ENCODE measurements at regions not wholly inside any gene's neighbourhood (a gene's known extent, or its start where the extent isn't known, plus 50 kb on each side); places are given as distances from the start of the nearest gene placed in this dataset.
A peak's percentile ranks its signal among the peaks of the same experiment; 100 is the strongest.

- H3K4me3 ChIP-seq (ENCODE audit: low read length): no peak overlapping the region
- H3K36me3 ChIP-seq (ENCODE audit: insufficient read depth, low read length): no peaks in the 10 kb centered on the region
- H3K9ac ChIP-seq (ENCODE audit: low read depth, low read length): no peak overlapping the region
- no peaks in the 10 kb centered on the region for H3K27me3 ChIP-seq (ENCODE audit: control insufficient read depth, insufficient read depth, low read length)
- peaks cover 10% of the 10 kb centered on the region for H3K4me1 ChIP-seq (ENCODE audit: control insufficient read depth, insufficient read depth, low read length)
- H3K4me2 ChIP-seq (ENCODE audit: low read length): peak overlapping the region; percentile 4
- H3K9me3 ChIP-seq (replicated peaks; ENCODE audit: low read length): no peaks in the 10 kb centered on the region
These were observed 143.0 kb downstream of the HNMT start for GRCh38 chr2:138107288-138107687.

DNA sequence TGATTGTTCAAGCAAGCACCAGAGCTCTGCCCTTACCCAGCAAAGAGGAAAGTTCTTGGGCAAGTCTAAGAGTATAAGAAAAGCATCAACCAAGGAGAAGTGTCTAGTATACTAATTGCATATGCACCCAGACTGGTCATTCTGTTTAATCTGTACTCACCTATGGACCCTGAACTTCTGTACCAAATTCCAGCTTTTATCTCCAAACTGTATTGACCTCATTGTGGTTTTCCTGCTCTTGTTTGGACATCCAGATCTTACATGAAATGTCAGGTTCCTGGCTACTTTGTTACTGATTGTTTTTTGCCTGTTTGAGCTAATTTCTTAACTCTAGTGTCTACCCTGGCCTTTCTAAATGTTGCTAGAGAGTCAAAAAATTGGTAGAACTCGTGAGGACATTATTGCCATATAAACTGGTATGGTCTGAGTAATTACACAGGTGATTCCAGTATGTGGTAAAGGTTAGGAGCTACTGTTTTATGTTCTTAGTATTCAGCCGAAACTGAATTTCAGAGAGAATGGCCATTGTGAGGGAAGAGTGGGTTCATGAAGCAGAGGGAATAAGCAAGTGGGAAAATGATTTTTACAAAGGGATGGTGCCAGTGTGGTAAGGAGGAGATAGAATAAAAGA, 146.3 kb downstream of the HNMT start:
- Histone ChIP-seq H3K36me3 (ENCODE audit: insufficient read depth, low read length) (no peaks in the 10 kb centered on the region), H3K9me3 (replicated peaks; ENCODE audit: low read length) (no peaks in the 10 kb centered on the region), H3K27me3 (ENCODE audit: control insufficient read depth, insufficient read depth, low read length) (no peaks in the 10 kb centered on the region), H3K4me3 (ENCODE audit: low read length) (no peak overlapping the region), H3K9ac (ENCODE audit: low read depth, low read length) (no peak overlapping the region), H3K4me2 (ENCODE audit: low read length) (no peak overlapping the region), H3K4me1 (ENCODE audit: control insufficient read depth, insufficient read depth, low read length) (peaks cover 15% of the 10 kb centered on the region)

GRCh38 chr2:138112536-138112935, 148.3 kb downstream of the HNMT start:
- Histone ChIP-seq H3K9ac (ENCODE audit: low read depth, low read length) (no peak overlapping the region), H3K9me3 (replicated peaks; ENCODE audit: low read length) (no peaks in the 10 kb centered on the region), H3K4me3 (ENCODE audit: low read length) (no peak overlapping the region), H3K36me3 (ENCODE audit: insufficient read depth, low read length) (no peaks in the 10 kb centered on the region), H3K27me3 (ENCODE audit: control insufficient read depth, insufficient read depth, low read length) (no peaks in the 10 kb centered on the region), H3K4me2 (ENCODE audit: low read length) (no peak overlapping the region), H3K4me1 (ENCODE audit: control insufficient read depth, insufficient read depth, low read length) (peaks cover 7% of the 10 kb centered on the region)

- Histone ChIP-seq H3K9ac (ENCODE audit: low read depth, low read length) (no peak overlapping the region), H3K9me3 (replicated peaks; ENCODE audit: low read length) (no peaks in the 10 kb centered on the region), H3K4me3 (ENCODE audit: low read length) (no peak overlapping the region), H3K4me2 (ENCODE audit: low read length) (no peak overlapping the region), H3K36me3 (ENCODE audit: insufficient read depth, low read length) (no peaks in the 10 kb centered on the region), H3K27me3 (ENCODE audit: control insufficient read depth, insufficient read depth, low read length) (no peaks in the 10 kb centered on the region), H3K4me1 (ENCODE audit: control insufficient read depth, insufficient read depth, low read length) (peaks cover 5% of the 10 kb centered on the region)
These were observed 149.7 kb downstream of the HNMT start for GRCh38 chr2:138113871-138114525.

GRCh38 chr2:138115666-138116065, 151.4 kb downstream of the HNMT start:
- H3K9me3 ChIP-seq (replicated peaks; ENCODE audit: low read length): no peaks in the 10 kb centered on the region
- H3K27me3 ChIP-seq (ENCODE audit: control insufficient read depth, insufficient read depth, low read length): no peaks in the 10 kb centered on the region
- H3K4me1 ChIP-seq (ENCODE audit: control insufficient read depth, insufficient read depth, low read length): peaks cover 5% of the 10 kb centered on the region
- H3K4me3 ChIP-seq (ENCODE audit: low read length): no peak overlapping the region
- no peak overlapping the region for H3K4me2 ChIP-seq (ENCODE audit: low read length)
- no peak overlapping the region for H3K9ac ChIP-seq (ENCODE audit: low read depth, low read length)
- H3K36me3 ChIP-seq (ENCODE audit: insufficient read depth, low read length): no peaks in the 10 kb centered on the region

- no peaks in the 10 kb centered on the region for H3K27me3 ChIP-seq (ENCODE audit: control insufficient read depth, insufficient read depth, low read length)
- no peaks in the 10 kb centered on the region for H3K36me3 ChIP-seq (ENCODE audit: insufficient read depth, low read length)
- H3K9me3 ChIP-seq (replicated peaks; ENCODE audit: low read length): no peaks in the 10 kb centered on the region
- H3K4me1 ChIP-seq (ENCODE audit: control insufficient read depth, insufficient read depth, low read length): peaks cover 5% of the 10 kb centered on the region
- no peak overlapping the region for H3K4me3 ChIP-seq (ENCODE audit: low read length)
- H3K9ac ChIP-seq (ENCODE audit: low read depth, low read length): no peak overlapping the region
- H3K4me2 ChIP-seq (ENCODE audit: low read length): no peak overlapping the region
These were observed 152.2 kb downstream of the HNMT start for GRCh38 chr2:138116456-138116855.

- Histone ChIP-seq H3K4me1 (ENCODE audit: control insufficient read depth, insufficient read depth, low read length) (no peaks in the 10 kb centered on the region), H3K9ac (ENCODE audit: low read depth, low read length) (no peak overlapping the region), H3K9me3 (replicated peaks; ENCODE audit: low read length) (no peaks in the 10 kb centered on the region), H3K4me2 (ENCODE audit: low read length) (no peak overlapping the region), H3K4me3 (ENCODE audit: low read length) (no peak overlapping the region), H3K36me3 (ENCODE audit: insufficient read depth, low read length) (no peaks in the 10 kb centered on the region), H3K27me3 (ENCODE audit: control insufficient read depth, insufficient read depth, low read length) (no peaks in the 10 kb centered on the region)
These were observed 157.7 kb downstream of the HNMT start for GRCh38 chr2:138121666-138122661.

DNA sequence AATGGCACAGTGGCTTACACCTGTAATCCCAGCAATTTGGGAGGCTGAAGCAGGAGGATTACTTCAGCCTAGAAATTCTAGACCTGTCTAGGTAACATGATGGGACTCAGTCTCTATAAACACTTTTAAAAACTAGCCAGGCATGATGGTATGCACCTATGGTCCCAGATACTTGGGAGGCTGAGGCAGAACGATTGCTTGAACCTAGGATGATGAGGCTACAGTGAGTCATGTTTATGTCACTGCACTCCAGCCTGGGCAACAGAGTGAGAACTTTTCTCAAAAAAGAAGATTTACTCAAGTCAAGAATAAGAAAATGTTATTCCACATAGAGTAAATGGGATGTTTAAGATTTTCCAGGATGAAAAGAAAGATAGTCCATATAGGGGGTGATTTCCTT, 158.6 kb downstream of the HNMT start:
- H3K9me3 ChIP-seq (replicated peaks; ENCODE audit: low read length): no peaks in the 10 kb centered on the region
- H3K4me3 ChIP-seq (ENCODE audit: low read length): no peak overlapping the region
- H3K4me2 ChIP-seq (ENCODE audit: low read length): no peak overlapping the region
- H3K4me1 ChIP-seq (ENCODE audit: control insufficient read depth, insufficient read depth, low read length): no peaks in the 10 kb centered on the region
- no peaks in the 10 kb centered on the region for H3K27me3 ChIP-seq (ENCODE audit: control insufficient read depth, insufficient read depth, low read length)
- H3K9ac ChIP-seq (ENCODE audit: low read depth, low read length): no peak overlapping the region
- H3K36me3 ChIP-seq (ENCODE audit: insufficient read depth, low read length): no peaks in the 10 kb centered on the region

DNA sequence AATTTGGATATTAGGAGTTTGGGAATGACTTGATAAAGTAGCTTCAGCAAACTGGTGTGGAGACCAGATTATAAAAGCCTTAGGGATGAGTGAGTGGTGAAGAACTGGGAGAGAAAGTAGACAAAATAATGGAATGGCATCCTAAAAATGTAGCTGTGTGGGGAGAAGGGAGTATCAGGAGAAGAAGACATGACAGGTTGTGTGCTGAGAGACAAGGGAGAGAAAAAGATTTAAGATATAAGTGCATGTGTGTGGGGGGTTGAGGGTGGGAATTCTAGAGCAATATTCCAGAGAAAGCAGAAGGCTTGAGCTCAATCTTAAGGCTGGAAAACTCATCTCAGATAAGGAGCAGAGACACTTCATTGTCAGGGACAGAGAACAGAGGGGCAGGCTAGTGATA, 159.5 kb downstream of the HNMT start:
- no peak overlapping the region for H3K9ac ChIP-seq (ENCODE audit: low read depth, low read length)
- no peaks in the 10 kb centered on the region for H3K4me1 ChIP-seq (ENCODE audit: control insufficient read depth, insufficient read depth, low read length)
- no peak overlapping the region for H3K4me3 ChIP-seq (ENCODE audit: low read length)
- H3K4me2 ChIP-seq (ENCODE audit: low read length): no peak overlapping the region
- H3K36me3 ChIP-seq (ENCODE audit: insufficient read depth, low read length): no peaks in the 10 kb centered on the region
- no peaks in the 10 kb centered on the region for H3K9me3 ChIP-seq (replicated peaks; ENCODE audit: low read length)
- no peaks in the 10 kb centered on the region for H3K27me3 ChIP-seq (ENCODE audit: control insufficient read depth, insufficient read depth, low read length)

- H3K36me3 ChIP-seq (ENCODE audit: insufficient read depth, low read length): no peaks in the 10 kb centered on the region
- H3K4me1 ChIP-seq (ENCODE audit: control insufficient read depth, insufficient read depth, low read length): no peaks in the 10 kb centered on the region
- H3K27me3 ChIP-seq (ENCODE audit: control insufficient read depth, insufficient read depth, low read length): no peaks in the 10 kb centered on the region
- no peak overlapping the region for H3K9ac ChIP-seq (ENCODE audit: low read depth, low read length)
- no peaks in the 10 kb centered on the region for H3K9me3 ChIP-seq (replicated peaks; ENCODE audit: low read length)
- H3K4me2 ChIP-seq (ENCODE audit: low read length): no peak overlapping the region
- no peak overlapping the region for H3K4me3 ChIP-seq (ENCODE audit: low read length)
These were observed 160.2 kb downstream of the HNMT start for GRCh38 chr2:138124521-138124920.

Measured in skeletal muscle satellite cell (primary cell).